HG02943 (cell line): ENCODE measurements at regions not wholly inside any gene's neighbourhood (a gene's known extent, or its start where the extent isn't known, plus 50 kb on each side); places are given as distances from the start of the nearest gene placed in this dataset.
"Not testable (repeated sequence)": the region's sequence is repeated elsewhere in the genome, so short reads cannot be mapped to it uniquely, and the experiment has no call there.

Source experiments
- ATAC-seq: cut with Tn5 transposase; IDR thresholded peaks from one replicate; pipeline ENCODE4 v1.9.1; 2021; ENCODE audit warnings: mild to moderate bottlenecking, low read depth, moderate library complexity; ENCODE audit not compliant: unreplicated experiment

DNA sequence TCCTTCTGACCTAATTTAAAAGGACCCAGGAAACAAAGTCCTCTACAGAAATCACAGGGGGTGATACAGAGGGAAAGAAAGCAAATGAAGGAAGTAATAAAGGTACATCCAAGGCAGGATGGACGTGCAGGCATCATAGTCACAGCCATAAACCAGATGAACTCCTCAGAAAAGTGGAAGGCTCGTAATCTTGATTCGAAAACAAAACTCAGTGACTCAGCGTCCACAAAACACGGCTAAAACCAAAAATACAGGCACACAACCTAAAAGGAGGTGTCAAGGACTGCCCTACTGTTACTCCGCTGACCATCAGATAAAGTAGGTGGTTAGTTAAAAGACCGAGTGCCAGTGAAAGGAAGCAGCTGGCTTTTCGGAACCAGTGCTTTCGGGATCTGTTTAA is 81.5 kb downstream of the TRIM69 start:
- not testable (repeated sequence) for ATAC-seq

- ATAC-seq: not testable (repeated sequence)
These were observed 83.1 kb downstream of the TRIM69 start for GRCh38 chr15:44819331-44819987.

DNA sequence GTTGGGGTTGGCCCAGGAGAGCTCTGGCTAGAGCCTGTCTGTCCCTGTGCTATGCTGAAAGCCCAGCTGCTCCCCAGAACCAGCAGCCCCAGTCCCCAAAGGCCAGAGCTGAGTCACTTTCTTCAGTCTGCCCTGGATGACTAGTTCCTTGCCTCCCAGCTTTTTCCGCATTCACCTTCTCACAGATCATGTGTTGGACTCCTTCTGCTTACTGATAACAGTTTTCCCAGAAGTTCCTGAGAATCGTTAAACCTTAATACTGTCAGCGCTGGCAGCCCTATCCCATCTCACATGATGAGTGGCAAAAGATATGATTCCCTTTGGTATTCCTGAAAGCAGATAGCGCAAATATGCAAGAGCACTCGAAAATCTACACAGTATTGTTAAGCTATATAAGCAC is 84.2 kb downstream of the TRIM69 start:
- ATAC-seq: not testable (repeated sequence)

DNA sequence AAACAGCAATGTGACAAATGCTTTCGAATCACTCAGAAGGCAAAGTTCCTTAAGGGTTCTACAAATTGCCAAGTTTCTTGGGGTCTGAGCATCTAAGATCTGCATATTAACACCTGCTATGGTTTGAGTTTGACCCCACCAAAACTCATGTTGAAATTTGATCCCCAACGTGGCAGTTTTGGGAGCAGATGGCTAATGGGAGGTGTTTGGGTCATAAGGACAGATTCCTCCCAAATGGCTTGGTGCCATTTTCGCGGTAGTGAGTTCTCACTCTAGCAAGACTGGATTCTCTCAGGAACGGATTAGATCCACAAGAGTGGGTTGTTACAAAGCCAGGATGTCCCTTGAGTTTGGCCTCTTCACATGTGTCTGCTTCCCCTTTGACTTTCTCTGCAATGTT is 84.6 kb downstream of the TRIM69 start:
- not testable (repeated sequence) for ATAC-seq

DNA sequence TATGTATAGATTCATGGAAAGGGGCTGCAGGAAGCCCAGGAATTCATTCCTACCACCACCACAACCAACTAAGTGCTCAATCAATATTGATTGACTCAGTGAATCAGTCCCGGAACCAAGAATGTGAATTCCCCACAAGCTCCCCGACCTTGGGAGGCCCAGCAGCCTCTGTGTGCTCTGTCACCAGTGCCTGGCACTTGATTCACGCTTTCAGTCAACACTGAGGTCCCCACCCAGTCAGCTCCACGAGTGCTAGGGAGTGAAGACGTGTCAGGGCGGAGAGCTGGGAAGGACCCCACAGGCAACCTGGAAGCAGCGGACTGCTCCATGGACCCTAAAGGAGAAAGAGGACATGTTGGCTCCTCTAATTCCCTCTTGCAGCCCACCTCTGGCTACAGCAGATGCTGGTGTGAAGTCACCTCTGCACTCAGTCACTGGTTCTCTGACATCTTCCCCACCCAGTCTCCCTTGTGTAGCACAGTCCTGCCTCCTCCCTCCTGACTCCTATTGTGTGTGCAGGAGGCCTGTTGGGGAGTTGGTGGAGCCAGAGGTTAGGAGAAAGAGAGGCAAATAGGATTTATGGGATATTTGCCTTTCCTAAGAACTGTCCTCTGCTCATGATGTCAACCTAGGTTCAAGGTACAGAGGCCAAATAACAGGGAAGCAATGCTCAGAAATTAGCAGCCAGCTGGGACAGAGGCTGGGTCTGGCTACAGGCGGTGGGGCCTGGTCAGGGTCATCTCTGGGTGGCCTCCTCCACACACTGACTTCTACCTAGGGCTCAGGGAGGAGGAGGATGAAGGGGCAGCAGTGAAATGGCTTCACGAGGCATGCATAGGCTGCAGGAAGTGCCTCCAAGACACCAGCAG is 88.2 kb downstream of the TRIM69 start:
- ATAC-seq: not testable (repeated sequence)

GRCh38 chr15:44826583-44826982 is 90.3 kb downstream of the TRIM69 start:
- ATAC-seq: not testable (repeated sequence)

DNA sequence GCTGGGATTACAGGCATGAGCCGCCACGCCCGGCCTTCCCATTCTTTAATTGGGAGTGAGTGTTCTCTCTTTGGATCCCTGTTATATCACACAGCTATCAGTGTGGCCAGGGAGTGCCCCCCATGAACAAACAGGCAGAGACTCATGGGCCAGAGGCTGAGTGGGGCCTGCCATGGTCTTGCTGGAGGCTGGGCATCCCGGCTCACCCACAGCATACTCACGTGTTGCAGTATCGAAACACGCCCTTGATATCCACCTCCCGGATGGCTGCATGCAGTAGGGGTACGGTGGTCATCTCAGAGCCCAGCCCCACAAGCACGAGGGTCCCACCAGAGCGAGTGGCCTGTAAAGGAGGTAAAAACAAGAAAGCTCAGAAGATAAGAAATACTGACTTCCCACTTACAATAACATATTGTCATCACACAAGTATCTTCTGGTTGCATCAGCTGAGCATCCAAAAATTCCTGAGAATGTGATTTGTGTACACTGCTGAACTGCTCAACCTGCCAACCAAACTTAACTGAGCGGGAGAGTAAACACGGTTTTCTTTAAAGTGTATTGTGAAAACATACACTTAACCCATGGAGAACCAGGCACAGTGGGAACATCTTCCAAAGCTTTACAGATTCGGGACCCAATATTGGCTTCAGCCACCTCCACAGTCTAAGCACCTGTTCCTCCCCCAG is 92.0 kb downstream of the TRIM69 start:
- not testable (repeated sequence) for ATAC-seq

DNA sequence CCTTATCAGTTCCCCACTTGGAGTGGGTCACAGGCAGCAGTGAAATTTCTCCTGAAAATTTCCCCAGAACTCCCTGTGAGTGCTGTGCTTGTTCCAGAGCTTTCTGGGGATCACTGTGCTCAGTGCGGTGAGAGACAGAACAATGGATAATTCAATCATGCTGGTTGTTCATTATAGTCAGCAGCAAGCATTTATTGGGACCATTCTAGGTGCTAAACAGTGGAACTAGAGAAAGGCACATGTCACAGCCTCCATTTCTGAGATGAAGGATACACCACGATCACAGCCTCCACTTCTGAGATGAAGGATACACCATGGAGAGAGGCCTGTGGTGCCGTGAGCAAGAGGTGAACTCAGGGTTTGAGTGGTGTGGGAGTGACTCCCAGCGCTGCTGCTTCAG is 92.8 kb downstream of the TRIM69 start:
- not testable (repeated sequence) for ATAC-seq

GRCh38 chr15:44830692-44831408 is 94.5 kb downstream of the TRIM69 start:
- not testable (repeated sequence) for ATAC-seq

DNA sequence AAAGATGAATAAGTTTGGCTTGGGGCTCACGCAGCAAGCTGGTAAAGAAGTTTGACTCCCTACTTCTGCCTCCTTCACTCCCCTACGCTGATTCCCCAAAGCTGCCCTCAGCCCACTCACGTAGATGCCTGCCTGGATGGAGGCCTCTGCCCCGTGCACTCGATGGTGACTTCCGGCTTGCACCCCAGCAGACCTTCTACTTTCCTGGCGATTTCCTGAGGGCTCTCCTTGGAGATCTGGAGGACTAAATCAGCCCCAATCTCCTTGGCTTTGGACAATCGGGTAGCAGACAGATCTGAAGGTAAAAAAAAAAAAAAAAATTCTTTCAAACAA is 95.0 kb downstream of the TRIM69 start:
- ATAC-seq: not testable (repeated sequence)

DNA sequence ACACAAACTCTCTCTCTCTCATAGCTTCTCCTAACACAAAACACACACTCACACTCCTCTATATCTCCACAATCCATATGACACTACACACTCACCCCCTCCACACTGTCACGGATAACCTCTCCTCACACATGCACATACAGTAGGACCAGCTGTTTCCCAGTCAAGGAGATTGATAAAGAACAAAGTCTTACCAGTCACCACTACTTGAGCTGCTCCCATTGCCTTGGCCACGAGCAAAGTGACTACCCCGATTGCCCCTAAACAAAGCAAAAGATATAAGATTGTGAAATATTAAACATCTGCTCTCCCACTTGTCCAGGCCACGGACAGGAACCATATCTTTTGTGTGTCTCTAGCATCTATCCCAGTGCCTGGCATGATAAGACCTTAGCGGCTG is 95.8 kb downstream of the TRIM69 start:
- not testable (repeated sequence) for ATAC-seq

GRCh38 chr15:44833081-44833480 is 96.8 kb downstream of the TRIM69 start:
- not testable (repeated sequence) for ATAC-seq

- ATAC-seq: not testable (repeated sequence)
These were observed 97.4 kb downstream of the TRIM69 start for GRCh38 chr15:44833761-44834160.

DNA sequence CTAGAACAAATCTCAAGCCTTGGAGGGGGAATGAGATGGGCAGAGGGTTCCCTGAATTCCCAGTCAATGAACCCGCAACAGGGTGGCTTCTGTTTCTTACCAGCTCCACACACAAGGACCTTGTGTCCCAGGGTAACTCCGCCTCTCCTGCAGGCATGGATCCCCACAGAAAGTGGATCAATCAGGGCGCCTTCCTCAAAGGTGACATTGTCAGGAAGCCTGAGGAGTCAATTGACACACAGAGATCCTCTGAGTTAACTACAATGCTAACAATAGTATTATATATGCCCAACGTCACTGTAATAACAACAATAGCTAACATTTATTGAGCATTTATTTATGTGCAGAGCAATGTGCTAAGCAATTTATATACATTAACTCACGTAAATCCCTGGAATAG is 98.8 kb downstream of the TRIM69 start:
- not testable (repeated sequence) for ATAC-seq

DNA sequence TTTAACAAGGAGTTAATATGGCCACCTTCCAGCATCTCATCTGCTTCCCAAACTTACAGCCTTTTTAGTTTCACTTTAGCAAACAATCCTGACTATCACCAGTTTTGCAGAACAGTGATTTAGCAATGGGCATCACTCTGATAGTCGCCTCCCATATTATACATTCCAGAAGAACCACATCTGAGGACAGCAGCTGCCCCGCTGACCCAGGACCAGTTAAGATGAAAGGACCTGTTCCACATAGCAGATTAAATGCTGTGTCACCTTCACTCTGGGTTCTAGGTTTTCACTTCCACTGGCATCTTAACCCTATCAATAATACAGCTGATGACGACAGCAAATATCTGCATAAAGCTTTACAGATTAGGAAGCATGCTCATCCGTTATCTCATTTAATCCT is 99.8 kb downstream of the TRIM69 start:
- no peak for ATAC-seq

GRCh38 chr15:44838929-44839328 is 102.6 kb downstream of the TRIM69 start:
- ATAC-seq: not testable (repeated sequence)

DNA sequence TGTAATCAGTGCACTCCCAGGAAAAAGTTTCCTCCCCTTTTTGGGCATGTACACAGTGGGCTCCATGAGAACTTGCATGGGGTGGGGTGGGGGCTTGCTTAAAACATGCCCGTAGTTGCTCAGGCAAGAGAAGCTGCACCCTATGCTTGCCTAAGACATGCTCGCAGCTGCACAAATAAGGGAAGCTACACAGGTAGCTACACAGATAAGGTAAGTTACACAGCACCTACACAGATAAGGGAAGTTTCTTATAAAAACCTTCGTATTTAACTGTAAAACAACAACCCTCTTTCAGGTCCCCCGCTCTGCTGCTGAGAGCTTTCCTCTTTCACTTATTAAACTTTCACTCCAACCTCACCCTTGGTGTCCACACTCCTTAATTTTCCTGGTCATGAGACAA is 105.4 kb downstream of the TRIM69 start:
- not testable (repeated sequence) for ATAC-seq

DNA sequence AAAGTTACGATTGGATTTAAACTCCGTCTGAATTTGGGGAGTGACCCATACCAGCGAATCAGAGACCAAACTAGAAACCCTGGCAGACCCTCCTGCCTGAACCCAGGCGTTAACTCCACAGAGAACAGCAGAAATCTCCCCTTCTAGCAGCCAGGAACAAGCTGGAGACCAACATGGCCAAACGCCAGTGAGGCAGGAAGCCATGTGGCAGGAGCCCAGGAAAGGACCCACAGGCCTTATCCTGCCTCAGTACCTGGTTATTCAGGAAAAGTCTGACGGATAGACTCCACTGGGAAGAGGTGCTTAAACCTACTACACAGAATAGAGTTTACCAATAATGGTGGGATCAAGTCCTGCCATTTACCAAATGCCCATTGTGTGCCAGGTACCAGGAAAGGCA is 106.6 kb downstream of the TRIM69 start:
- not testable (repeated sequence) for ATAC-seq

GRCh38 chr15:44844936-44845335 is 108.6 kb downstream of the TRIM69 start:
- not testable (repeated sequence) for ATAC-seq

GRCh38 chr15:44846156-44846555 is 109.8 kb downstream of the TRIM69 start:
- ATAC-seq: not testable (repeated sequence)

- not testable (repeated sequence) for ATAC-seq
These were observed 108.9 kb upstream of the TERB2 start for GRCh38 chr15:44847555-44847954.
